GM10248 (cell line): ENCODE measurements at regions not wholly inside any gene's neighbourhood (a gene's known extent, or its start where the extent isn't known, plus 50 kb on each side); places are given as distances from the start of the nearest gene placed in this dataset.

Experiments
- CTCF ChIA-PET: fragments of 300-600 bp; sonication (Branson Sonifier 250); formaldehyde crosslinking; extraction: SDS; loops from one replicate; lab custom pipeline; 2021; ENCODE audit warnings: antibody characterized with exemption; lab: Yijun Ruan, JAX
- POLR2A ChIA-PET: fragments of 350-650 bp; sonication (Branson Sonifier 250); formaldehyde crosslinking; extraction: SDS; loops from one replicate; lab custom pipeline; 2020; ENCODE audit warnings: antibody characterized with exemption; lab: Yijun Ruan, JAX
- DNase-seq: peaks from one replicate; pipeline ENCODE4 v3.0.0; 2012; ENCODE audit errors: extremely low spot score
- CTCF ChIP-seq: IDR thresholded peaks from 2 replicates; pipeline ENCODE4 v1.5.1; 2012; ENCODE audit warnings: mild to moderate bottlenecking, low read depth; ENCODE audit errors: extremely low read depth, missing control alignments, control extremely low read depth

- POLR2A ChIA-PET: no interaction called here
- TF ChIP-seq CTCF: no peak
- CTCF ChIA-PET: no interaction called here
- DNase-seq: no peak
Observed at GRCh38 chr9:107949061-107949460, 459.5 kb upstream of the KLF4 start.

- DNase-seq: no peak
- CTCF ChIA-PET: no interaction called here
- TF ChIP-seq CTCF: no peak
- POLR2A ChIA-PET: no interaction called here
Observed at GRCh38 chr9:107948601-107949000, 459.0 kb upstream of the KLF4 start.

GRCh38 chr9:107948086-107948485 lies 458.5 kb upstream of the KLF4 start:
- CTCF ChIA-PET: interaction anchor here (0.9 kb wide), 1 partner anchor 14 kb away, joined by 3 read pairs; no protein-coding TSS in a partner anchor
- POLR2A ChIA-PET: no interaction called here
- no peak for DNase-seq
- no peak for TF ChIP-seq CTCF

- DNase-seq: no peak
- no peak for TF ChIP-seq CTCF
- ChIA-PET POLR2A (no interaction called here), CTCF (no interaction called here)
Observed at GRCh38 chr9:107946364-107947141, 457.0 kb upstream of the KLF4 start.

- no peak for TF ChIP-seq CTCF
- ChIA-PET POLR2A (no interaction called here), CTCF (no interaction called here)
- DNase-seq: no peak
Observed at GRCh38 chr9:107945961-107946360, 456.4 kb upstream of the KLF4 start.

- no peak for TF ChIP-seq CTCF
- CTCF ChIA-PET: no interaction called here
- POLR2A ChIA-PET: no interaction called here
- no peak for DNase-seq
Observed at GRCh38 chr9:107945493-107945892, 455.9 kb upstream of the KLF4 start.
